T-helper 2 cell (primary cell): ENCODE measurements at regions not wholly inside any gene's neighbourhood (a gene's known extent, or its start where the extent isn't known, plus 50 kb on each side); places are given as distances from the start of the nearest gene placed in this dataset.
"Not testable (repeated sequence)": the region's sequence is repeated elsewhere in the genome, so short reads cannot be mapped to it uniquely, and the experiment has no call there.

Experiments used
- DNase-seq, 5 experiments: peaks; one replicate each; pipeline versions ENCODE4 v3.0.0 to v3.0.0-alpha.2; 2012 to 2022

DNA sequence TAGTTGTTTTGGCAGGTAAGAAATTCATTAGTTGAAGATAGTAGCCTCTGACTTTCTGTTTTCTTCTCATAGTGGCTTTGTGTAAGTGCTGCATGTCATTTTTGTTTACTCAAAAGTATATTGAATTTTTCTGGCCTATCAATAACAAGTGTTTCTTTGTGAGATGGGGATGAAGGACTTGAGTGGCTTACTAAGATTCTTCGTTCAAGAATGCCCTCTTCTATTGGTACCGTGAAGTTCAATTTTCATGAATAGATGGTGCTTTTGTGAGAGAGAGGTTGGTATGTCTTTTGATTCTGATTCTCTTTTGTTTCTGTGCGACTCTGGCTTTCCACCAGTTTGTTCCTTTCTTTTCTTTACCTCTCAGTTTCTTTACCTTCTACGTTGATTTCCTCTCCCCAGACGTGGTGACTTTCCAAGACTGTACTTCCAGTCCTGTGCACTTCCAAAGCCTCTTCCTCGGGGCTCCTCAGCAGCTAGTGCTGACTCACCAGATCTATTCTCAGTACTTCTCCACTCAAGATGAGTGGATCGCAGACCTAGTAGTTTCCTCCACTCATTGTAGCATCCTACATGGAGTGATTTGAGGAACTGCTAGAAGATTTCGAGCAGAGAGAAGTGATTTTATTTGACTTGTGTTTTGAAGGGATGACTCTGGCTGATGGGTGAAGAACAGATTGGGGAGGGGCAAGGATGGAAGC lies 82.0 kb upstream of the EPHB3 start:
- no peak for DNase-seq

- no peak for DNase-seq
Measured at GRCh38 chr3:184480831-184481230, 80.8 kb upstream of the EPHB3 start.

DNA sequence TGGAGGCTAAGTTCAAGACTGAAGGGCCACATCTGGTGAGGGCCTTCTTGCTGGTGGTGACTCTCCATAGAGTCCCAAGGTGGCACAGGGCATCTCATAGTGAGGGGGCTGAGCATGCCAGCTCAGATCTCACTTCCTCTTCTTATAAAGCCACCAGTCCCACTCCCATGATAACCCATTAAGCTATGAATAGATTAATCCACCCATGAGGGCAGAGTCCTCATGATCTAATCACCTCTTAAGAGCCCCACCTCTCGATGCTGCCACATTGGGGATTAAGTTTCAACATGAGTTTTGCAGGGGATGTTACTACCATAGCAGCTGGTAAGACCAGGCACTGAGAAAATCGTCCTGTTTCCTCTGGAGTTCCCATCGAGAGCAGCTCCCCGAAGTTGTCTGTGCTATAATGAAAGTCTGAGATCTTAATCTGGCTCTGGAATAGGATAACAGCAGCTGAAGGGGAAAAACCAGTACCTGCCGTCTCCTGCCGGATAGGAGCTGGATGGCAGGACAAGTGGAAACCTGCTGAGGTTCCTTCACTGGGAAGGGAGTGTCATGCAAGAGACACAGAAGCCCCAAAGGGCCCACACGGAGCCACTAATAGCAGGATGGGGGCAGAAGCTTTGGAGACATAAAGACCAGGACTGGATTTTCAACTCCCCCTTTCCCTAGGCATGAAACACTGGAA lies 79.5 kb upstream of the EPHB3 start:
- no peak for DNase-seq

- DNase-seq = no peak
Measured at GRCh38 chr3:184485241-184485640, 76.3 kb upstream of the EPHB3 start.

DNA sequence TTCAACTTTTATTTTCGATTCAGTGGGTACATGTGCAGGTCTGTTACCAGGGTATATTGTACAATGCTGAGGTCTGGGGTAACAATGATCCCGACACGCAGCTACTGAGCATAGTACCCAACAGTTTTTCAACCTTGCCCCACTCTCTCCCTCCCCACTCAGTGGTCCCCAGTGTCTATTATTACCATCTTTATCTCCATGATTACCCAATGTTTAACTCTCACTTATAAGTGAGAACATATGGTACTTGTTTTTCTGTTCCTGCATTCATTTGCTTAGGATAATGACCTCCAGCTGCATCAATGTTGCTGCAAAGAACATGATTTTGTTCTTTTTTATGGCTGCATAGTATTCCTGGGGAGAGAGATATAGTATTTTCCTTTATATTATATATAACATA lies 75.7 kb upstream of the EPHB3 start:
- DNase-seq = no peak

DNA sequence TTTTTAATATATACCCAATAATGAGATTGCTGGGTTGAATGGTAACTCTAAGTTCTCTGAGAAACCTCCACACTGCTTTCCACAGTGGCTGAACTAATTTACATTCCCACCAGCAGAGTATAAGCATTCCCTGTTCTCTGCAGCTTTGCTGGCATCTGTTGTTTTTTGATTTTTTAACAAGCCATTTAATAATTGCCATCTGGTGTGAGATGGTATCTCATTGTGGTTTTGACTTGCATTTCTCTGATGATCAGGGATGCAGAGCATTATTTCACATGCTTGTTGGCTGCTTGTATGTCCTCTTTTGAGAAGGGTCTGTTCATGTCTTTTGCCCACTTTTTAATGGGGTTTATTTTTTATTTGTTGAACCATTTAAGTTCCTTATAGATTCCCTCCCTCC lies 75.0 kb upstream of the EPHB3 start:
- DNase-seq = no peak

GRCh38 chr3:184488577-184488976 lies 73.0 kb upstream of the EPHB3 start:
- DNase-seq = no peak

DNA sequence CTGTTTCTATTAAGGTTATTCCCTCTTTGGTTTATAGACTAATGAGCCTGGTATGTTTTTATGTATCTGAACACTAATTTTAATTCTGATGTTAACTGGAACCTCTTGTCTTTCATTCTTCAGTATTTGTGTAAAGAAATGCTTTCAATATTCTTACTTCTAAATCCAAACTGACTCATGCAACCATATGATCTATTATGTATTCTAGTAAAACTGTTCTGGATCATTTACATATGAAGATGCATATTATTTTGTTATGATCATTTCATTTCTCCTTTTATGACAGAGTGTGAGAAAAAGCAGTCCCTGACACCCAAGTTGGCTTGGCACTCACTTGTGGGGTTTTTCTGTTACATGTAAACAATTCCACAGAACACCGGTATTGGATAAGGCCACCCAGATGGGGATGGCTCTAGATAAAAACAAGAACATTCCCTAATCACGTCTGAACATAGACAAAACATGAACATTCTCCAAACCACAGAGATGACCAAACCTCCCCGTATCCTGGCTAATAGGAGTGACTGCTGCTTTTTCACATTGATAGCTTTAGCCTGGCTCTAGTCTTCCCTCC lies 72.2 kb upstream of the EPHB3 start:
- DNase-seq = no peak

DNA sequence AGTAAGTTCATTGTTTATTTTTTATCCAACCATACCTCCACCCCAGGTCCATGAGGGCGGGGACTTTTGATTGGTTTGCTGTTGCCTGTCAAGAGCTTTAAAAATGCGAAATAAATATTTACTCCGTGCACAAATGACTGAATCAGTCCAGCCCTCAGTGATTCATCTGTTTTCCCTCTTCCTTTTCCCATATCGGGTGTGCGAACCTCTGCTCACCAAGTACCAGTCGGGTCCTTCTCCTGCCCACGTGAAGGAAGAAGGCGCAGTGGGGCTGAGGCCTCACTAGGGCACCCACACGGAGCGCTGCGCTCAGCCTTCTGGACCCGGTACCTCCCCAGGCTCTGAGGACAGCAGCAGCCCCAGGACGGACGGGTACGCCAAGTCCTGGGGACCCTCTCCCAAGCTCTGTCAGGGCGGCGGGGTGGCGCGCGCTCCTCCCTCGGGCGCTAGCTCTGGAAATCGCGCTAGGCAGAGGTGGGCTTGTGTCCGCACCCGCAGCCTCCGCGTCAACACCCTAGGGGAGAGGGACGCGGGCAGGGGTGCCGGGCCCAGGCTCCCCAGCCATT lies 70.5 kb upstream of the EPHB3 start:
- DNase-seq = no peak

- no peak for DNase-seq
Measured at GRCh38 chr3:184491867-184492615, 69.5 kb upstream of the EPHB3 start.

DNA sequence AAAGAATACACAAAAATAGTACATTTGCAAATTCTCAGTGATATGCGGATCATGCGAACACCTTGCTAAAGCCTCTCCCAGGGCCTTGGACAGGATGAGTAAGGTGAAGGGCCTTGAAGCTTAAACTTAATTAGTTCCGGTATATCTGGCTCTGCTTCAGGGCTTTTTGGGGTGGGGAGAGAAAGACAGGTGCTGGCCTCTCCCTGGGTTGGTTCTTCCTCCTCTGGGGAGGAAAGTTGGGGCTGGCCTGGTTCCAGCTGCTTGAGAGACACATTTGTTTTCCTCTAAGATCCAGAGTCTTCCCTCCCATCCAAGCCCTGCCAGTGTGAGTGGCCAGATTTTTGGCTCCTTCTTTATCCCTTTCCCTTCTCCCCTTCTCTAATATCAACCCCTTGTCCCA lies 64.7 kb upstream of the EPHB3 start:
- DNase-seq = no peak

GRCh38 chr3:184497804-184498203 lies 63.8 kb upstream of the EPHB3 start:
- no peak for DNase-seq

DNA sequence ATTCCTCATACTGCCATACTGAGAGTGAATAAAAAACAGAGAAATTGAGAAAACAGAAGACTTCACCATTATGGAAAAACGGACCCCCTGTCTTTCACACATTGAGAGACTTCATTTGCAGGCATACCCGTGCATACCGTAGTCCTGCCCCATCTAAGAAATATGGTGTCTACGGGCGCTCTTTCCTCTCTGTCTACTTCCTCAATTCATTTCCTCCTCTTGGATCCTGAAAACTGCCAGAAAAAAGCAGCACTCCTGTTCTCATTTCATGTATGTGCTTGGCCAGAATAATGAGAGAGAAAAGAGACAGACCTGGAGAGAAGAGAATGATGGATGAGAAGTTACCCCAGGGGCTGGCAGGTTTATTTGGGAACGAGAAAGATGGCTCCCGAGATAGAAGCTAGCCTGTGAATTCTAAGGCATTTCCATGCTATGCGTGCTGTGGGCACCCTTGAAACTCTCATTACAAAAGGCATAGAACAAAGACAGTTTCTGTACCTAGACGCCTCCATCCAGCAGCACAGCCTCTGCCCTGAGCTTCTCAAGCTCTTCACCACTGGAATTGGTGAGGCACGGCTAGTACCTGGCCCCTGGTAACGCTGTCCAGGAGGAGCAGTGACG lies 62.5 kb upstream of the EPHB3 start:
- no peak for DNase-seq

- no peak for DNase-seq
Measured at GRCh38 chr3:184500344-184500923, 61.2 kb upstream of the EPHB3 start.

- no peak for DNase-seq
Measured at GRCh38 chr3:184502123-184502667, 59.4 kb upstream of the EPHB3 start.

DNA sequence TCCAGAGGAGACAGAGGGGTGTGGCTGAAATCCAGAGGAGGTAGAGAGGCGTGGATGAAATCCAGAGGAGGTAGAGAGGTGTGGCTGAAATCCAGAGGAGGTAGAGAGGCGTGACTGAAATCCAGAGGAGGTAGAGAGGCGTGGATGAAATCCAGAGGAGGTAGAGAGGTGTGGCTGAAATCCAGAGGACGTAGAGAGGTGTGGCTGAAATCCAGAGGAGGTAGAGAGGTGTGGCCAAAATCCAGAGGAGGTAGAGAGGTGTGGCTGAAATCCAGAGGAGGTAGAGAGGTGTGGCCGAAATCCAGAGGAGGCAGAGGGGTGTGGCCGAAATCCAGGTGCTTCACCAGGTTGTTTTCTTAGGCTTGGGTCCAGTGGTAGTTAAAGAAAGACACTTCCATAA lies 58.7 kb upstream of the EPHB3 start:
- not testable (repeated sequence) for DNase-seq

- DNase-seq = no peak
Measured at GRCh38 chr3:184503647-184504046, 57.9 kb upstream of the EPHB3 start.

DNA sequence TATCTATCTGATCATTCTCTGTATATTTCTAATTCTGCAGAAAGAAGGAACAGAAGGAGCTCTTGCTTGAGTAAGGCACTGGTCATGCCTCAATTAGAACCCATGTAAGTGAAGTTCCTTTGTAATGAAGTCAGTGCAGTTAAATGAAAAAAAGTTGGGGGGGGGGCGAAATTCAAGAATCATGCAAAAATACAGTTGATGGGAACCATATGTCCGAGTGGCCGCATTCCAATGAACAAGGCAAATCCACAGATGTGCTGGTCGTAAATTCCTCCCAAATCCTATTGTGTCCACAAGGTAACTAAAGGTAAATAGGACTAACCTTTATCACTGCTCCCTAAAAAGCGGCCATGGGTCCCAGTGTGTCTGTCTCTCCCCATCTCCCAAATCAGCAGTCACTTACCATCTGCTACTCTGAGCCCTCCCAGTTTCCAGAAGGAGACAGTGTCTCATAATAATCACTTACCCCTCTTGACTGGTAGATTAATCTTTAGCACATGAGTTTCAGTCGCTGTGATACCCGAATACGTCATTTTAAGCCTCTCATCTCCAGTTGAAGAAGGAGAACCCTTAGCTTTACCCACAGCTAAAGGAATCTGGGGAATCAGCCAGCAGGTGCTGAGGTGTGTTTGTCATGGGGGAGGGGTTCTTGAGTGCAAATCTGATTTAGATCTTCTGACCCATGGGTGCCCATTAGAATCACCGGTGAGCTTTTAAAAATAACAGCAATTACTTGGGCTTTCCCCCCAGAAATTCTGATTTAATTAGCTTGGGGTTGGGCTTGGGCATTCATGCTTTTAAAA lies 56.3 kb upstream of the EPHB3 start:
- no peak for DNase-seq

- DNase-seq = no peak
Measured at GRCh38 chr3:184506561-184506991, 55.0 kb upstream of the EPHB3 start.

DNA sequence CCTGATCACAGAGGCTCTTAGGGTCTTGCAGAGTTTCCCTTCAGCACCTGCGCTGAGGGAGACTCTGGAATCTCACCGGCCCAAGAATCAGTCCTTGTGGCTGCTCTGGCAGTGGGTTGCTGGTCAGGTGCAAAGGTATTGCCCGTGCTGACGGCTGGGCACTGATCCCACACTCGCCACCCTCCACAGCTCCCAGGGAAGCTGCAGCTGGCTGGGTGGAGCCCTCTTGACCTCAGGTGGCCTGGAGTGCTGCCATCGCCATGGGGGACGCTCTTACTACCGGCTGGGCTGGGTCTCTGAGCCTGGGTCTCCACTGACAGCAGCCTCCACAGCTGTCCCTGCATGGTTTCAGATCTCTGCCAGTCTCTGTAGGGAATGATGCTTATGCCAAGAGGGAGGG lies 52.6 kb upstream of the EPHB3 start:
- DNase-seq = no peak

- no peak for DNase-seq
Measured at GRCh38 chr3:184511741-184512140, 49.8 kb upstream of the EPHB3 start.
